Effector memory CD4-positive, alpha-beta T cell (primary cell): ENCODE measurements at regions not wholly inside any gene's neighbourhood (a gene's known extent, or its start where the extent isn't known, plus 50 kb on each side); places are given as distances from the start of the nearest gene placed in this dataset.

Experiments
- DNase-seq, 3 donors: peaks; one replicate each; pipeline ENCODE4 v3.0.0-alpha.2; 2020
- H3K27ac ChIP-seq: 2 replicates; pipeline ENCODE4 v1.7.0; 2013; ENCODE audit warnings: mild to moderate bottlenecking, low read length, moderate library complexity; ENCODE audit not compliant: insufficient read depth, poor library complexity, severe bottlenecking
- H3K27me3 ChIP-seq: replicated peaks from 2 replicates; pipeline ENCODE4 v1.7.0; 2013; ENCODE audit warnings: mild to moderate bottlenecking, low read length; ENCODE audit not compliant: insufficient read depth, control insufficient read depth, poor library complexity, severe bottlenecking
- H3K36me3 ChIP-seq: 2 replicates; pipeline ENCODE4 v1.7.0; 2013; ENCODE audit warnings: mild to moderate bottlenecking, low read length, moderate library complexity; ENCODE audit not compliant: control insufficient read depth, insufficient read depth
- H3K4me1 ChIP-seq: 2 replicates; pipeline ENCODE4 v1.7.0; 2013; ENCODE audit warnings: low read length, mild to moderate bottlenecking; ENCODE audit not compliant: control insufficient read depth, insufficient read depth, poor library complexity, severe bottlenecking
- H3K4me3 ChIP-seq: 2 replicates; pipeline ENCODE4 v1.7.0; 2013; ENCODE audit warnings: low read length, low read depth, mild to moderate bottlenecking; ENCODE audit not compliant: insufficient read depth, poor library complexity, severe bottlenecking
- H3K9me3 ChIP-seq: 2 replicates; pipeline ENCODE4 v1.7.0; 2013; ENCODE audit warnings: mild to moderate bottlenecking, low read length, moderate library complexity; ENCODE audit not compliant: control insufficient read depth

DNA sequence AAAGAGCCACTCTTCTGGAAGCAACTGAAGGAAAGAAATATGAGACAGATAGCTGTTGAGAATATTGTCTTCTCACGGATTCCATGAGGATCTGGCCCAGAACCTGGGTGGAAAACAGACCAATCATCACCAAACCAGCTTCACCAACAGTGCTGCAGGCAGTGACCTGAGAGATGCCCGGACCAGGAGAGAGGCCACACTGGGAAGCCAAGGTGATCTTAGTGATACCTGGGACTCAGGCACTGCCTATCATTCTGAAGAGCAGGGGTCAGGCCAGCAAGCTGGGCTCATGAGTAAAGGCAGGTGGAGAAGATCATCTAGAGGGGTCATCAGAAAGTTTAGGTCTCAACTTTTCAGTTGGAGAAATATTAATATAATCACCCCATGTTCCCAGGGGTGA is 595.8 kb upstream of the CADM1 start:
- Histone ChIP-seq H3K4me1 (no peaks in the 10 kb centered on the region), H3K36me3 (no peaks in the 10 kb centered on the region), H3K9me3 (no peaks in the 10 kb centered on the region), H3K27ac (no peak overlapping the region), H3K27me3 (no peaks in the 10 kb centered on the region), H3K4me3 (no peak overlapping the region)
- DNase-seq: no peak

GRCh38 chr11:116099541-116099940 is 595.3 kb upstream of the CADM1 start:
- H3K4me3 ChIP-seq: no peak overlapping the region
- H3K27ac ChIP-seq: no peak overlapping the region
- H3K9me3 ChIP-seq: no peaks in the 10 kb centered on the region
- DNase-seq: no peak
- no peaks in the 10 kb centered on the region for H3K27me3 ChIP-seq
- no peaks in the 10 kb centered on the region for H3K4me1 ChIP-seq
- no peaks in the 10 kb centered on the region for H3K36me3 ChIP-seq

- H3K27ac ChIP-seq: no peak overlapping the region
- DNase-seq: no peak
- no peak overlapping the region for H3K4me3 ChIP-seq
- H3K36me3 ChIP-seq: no peaks in the 10 kb centered on the region
- H3K27me3 ChIP-seq: no peaks in the 10 kb centered on the region
- no peaks in the 10 kb centered on the region for H3K9me3 ChIP-seq
- no peaks in the 10 kb centered on the region for H3K4me1 ChIP-seq
Measured at GRCh38 chr11:116096272-116096995, 592.2 kb upstream of the CADM1 start.

GRCh38 chr11:116093481-116094270 is 589.5 kb upstream of the CADM1 start:
- Histone ChIP-seq H3K9me3 (no peaks in the 10 kb centered on the region), H3K4me1 (no peaks in the 10 kb centered on the region), H3K27me3 (no peaks in the 10 kb centered on the region), H3K27ac (no peak overlapping the region), H3K4me3 (no peak overlapping the region), H3K36me3 (no peaks in the 10 kb centered on the region)
- no peak for DNase-seq

- DNase-seq: no peak
- Histone ChIP-seq H3K9me3 (no peaks in the 10 kb centered on the region), H3K4me3 (no peak overlapping the region), H3K27me3 (no peaks in the 10 kb centered on the region), H3K4me1 (no peaks in the 10 kb centered on the region), H3K36me3 (no peaks in the 10 kb centered on the region), H3K27ac (no peak overlapping the region)
Measured at GRCh38 chr11:116093065-116093464, 588.9 kb upstream of the CADM1 start.

DNA sequence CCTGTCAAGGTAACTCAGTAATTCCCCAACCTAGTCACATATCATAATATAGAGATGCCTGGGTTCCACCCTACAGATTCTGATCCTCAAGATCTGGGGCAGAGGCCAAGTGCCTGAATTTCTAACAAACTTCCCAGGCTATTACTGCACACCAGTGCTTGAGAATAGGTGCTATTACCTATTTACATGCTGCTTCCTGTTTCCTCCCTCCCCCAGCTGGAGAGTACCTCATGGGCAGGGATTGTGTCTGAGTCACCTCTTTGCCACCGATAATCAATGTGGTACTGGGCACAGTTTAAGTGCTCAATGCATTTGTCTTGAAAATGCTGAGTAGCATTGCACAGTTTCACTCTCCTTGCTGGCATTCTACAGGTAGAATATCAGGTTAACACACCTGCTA is 582.2 kb upstream of the CADM1 start:
- Histone ChIP-seq H3K27me3 (no peaks in the 10 kb centered on the region), H3K9me3 (no peaks in the 10 kb centered on the region), H3K4me3 (no peak overlapping the region), H3K36me3 (no peaks in the 10 kb centered on the region), H3K4me1 (no peaks in the 10 kb centered on the region), H3K27ac (no peak overlapping the region)
- DNase-seq: no peak

GRCh38 chr11:116085031-116085635 is 580.9 kb upstream of the CADM1 start:
- Histone ChIP-seq H3K4me3 (no peak overlapping the region), H3K4me1 (no peaks in the 10 kb centered on the region), H3K27ac (no peak overlapping the region), H3K36me3 (no peaks in the 10 kb centered on the region), H3K9me3 (no peaks in the 10 kb centered on the region), H3K27me3 (no peaks in the 10 kb centered on the region)
- DNase-seq: no peak

- H3K27me3 ChIP-seq: no peaks in the 10 kb centered on the region
- no peaks in the 10 kb centered on the region for H3K36me3 ChIP-seq
- DNase-seq: no peak
- H3K9me3 ChIP-seq: no peaks in the 10 kb centered on the region
- H3K27ac ChIP-seq: no peak overlapping the region
- H3K4me1 ChIP-seq: no peaks in the 10 kb centered on the region
- no peak overlapping the region for H3K4me3 ChIP-seq
Measured at GRCh38 chr11:116084511-116084910, 580.3 kb upstream of the CADM1 start.

- Histone ChIP-seq H3K27ac (no peak overlapping the region), H3K4me3 (no peak overlapping the region), H3K4me1 (no peaks in the 10 kb centered on the region), H3K27me3 (no peaks in the 10 kb centered on the region), H3K9me3 (no peaks in the 10 kb centered on the region), H3K36me3 (no peaks in the 10 kb centered on the region)
- no peak for DNase-seq
Measured at GRCh38 chr11:116082256-116082655, 578.0 kb upstream of the CADM1 start.

DNA sequence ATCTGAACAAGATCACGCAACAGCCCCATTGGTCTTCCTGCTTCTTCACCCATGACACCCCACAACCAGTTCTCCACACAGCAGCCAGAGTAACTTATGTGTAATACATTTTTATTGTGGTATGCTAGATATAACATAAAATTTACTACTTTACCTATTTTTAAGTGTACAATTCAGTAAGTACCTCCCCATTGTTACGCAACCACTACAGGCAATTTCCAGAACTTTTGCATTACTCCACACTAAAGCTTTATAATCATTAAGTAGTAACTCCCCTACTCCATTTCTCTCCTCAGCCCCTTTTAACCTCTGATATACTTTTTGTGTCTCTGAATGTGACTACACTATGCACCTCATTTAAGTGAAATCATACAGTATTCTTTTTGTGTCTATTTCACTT is 575.4 kb upstream of the CADM1 start:
- Histone ChIP-seq H3K27ac (no peak overlapping the region), H3K4me3 (no peak overlapping the region), H3K27me3 (no peaks in the 10 kb centered on the region), H3K4me1 (no peaks in the 10 kb centered on the region), H3K36me3 (no peaks in the 10 kb centered on the region), H3K9me3 (no peaks in the 10 kb centered on the region)
- DNase-seq: no peak
